ENCODE measurements at regions not wholly inside any gene's neighbourhood (a gene's known extent, or its start where the extent isn't known, plus 50 kb on each side); places are given as distances from the start of the nearest gene placed in this dataset.

DNA sequence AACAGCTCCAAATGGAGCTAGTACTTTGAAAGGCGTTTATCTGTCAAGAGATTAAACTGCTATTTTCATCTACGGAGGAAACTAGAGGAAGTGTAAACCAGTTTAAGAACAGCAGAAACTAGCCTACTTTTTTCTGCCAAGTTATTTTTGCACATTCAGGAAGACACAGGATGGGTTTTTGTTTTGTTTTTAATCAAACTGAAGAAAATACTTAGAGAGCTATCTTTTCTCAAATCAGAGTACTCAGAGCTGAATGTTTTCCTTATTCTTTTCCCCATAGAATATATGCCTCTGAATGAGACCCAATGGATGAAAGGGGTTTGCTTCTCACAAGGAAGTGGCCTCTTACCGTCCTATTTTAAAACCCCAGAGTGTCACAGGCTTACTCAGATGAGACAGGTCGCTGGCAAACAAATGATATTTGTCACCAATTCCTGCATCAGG, 538.5 kb downstream of the CD83 start:
- no peak for TF ChIP-seq GLIS2 (tag by site-specific recombination; IDR thresholded peaks at IDR 0.05)
- no peak for TF ChIP-seq ZNF274 (IDR thresholded peaks at IDR 0.05; ENCODE audit: low read length)
- no peak for TF ChIP-seq ZNF274 (tag by site-specific recombination; IDR thresholded peaks at IDR 0.05; ENCODE audit: borderline replicate concordance)
- no peak for TF ChIP-seq KLF9 (tag by site-specific recombination; IDR thresholded peaks at IDR 0.05; ENCODE audit: low read depth)
- TF ChIP-seq, protein P1, sequence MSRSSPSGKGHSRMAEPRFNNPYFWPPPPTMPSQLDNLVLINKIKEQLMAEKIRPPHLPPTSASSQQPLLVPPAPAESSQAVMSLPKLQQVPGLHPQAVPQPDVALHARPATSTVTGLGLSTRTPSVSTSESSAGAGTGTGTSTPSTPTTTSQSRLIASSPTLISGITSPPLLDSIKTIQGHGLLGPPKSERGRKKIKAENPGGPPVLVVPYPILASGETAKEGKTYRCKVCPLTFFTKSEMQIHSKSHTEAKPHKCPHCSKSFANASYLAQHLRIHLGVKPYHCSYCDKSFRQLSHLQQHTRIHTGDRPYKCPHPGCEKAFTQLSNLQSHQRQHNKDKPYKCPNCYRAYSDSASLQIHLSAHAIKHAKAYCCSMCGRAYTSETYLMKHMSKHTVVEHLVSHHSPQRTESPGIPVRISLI (tag by site-specific recombination; IDR thresholded peaks at IDR 0.05): no peak
- TF ChIP-seq, protein P2, sequence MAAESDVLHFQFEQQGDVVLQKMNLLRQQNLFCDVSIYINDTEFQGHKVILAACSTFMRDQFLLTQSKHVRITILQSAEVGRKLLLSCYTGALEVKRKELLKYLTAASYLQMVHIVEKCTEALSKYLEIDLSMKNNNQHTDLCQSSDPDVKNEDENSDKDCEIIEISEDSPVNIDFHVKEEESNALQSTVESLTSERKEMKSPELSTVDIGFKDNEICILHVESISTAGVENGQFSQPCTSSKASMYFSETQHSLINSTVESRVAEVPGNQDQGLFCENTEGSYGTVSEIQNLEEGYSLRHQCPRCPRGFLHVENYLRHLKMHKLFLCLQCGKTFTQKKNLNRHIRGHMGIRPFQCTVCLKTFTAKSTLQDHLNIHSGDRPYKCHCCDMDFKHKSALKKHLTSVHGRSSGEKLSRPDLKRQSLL (tag by site-specific recombination; IDR thresholded peaks at IDR 0.05): no peak
- TF ChIP-seq, protein P3, sequence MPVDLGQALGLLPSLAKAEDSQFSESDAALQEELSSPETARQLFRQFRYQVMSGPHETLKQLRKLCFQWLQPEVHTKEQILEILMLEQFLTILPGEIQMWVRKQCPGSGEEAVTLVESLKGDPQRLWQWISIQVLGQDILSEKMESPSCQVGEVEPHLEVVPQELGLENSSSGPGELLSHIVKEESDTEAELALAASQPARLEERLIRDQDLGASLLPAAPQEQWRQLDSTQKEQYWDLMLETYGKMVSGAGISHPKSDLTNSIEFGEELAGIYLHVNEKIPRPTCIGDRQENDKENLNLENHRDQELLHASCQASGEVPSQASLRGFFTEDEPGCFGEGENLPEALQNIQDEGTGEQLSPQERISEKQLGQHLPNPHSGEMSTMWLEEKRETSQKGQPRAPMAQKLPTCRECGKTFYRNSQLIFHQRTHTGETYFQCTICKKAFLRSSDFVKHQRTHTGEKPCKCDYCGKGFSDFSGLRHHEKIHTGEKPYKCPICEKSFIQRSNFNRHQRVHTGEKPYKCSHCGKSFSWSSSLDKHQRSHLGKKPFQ (tag by site-specific recombination; IDR thresholded peaks at IDR 0.05): no peak
- TF ChIP-seq, protein P4, sequence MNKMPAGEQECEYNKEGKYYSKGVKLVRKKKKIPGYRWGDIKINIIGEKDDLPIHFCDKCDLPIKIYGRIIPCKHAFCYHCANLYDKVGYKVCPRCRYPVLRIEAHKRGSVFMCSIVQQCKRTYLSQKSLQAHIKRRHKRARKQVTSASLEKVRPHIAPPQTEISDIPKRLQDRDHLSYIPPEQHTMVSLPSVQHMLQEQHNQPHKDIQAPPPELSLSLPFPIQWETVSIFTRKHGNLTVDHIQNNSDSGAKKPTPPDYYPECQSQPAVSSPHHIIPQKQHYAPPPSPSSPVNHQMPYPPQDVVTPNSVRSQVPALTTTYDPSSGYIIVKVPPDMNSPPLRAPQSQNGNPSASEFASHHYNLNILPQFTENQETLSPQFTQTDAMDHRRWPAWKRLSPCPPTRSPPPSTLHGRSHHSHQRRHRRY (tag by site-specific recombination; IDR thresholded peaks at IDR 0.05): no peak
- no peak for TF ChIP-seq ZNF670 (tag by site-specific recombination; IDR thresholded peaks at IDR 0.05; ENCODE audit: low read depth)
- TF ChIP-seq ZNF146 (tag by site-specific recombination; IDR thresholded peaks at IDR 0.05): no peak
- no peak for TF ChIP-seq ZNF350 (tag by site-specific recombination; IDR thresholded peaks at IDR 0.05)
- TF ChIP-seq ZNF544 (tag by site-specific recombination; IDR thresholded peaks at IDR 0.05): no peak
- no peak for TF ChIP-seq ZNF335 (tag by site-specific recombination; conservative IDR thresholded peaks at IDR 0.05)
- TF ChIP-seq, protein P5, sequence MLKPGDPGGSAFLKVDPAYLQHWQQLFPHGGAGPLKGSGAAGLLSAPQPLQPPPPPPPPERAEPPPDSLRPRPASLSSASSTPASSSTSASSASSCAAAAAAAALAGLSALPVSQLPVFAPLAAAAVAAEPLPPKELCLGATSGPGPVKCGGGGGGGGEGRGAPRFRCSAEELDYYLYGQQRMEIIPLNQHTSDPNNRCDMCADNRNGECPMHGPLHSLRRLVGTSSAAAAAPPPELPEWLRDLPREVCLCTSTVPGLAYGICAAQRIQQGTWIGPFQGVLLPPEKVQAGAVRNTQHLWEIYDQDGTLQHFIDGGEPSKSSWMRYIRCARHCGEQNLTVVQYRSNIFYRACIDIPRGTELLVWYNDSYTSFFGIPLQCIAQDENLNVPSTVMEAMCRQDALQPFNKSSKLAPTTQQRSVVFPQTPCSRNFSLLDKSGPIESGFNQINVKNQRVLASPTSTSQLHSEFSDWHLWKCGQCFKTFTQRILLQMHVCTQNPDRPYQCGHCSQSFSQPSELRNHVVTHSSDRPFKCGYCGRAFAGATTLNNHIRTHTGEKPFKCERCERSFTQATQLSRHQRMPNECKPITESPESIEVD (tag by site-specific recombination; IDR thresholded peaks at IDR 0.05): no peak
- TF ChIP-seq, protein P6, sequence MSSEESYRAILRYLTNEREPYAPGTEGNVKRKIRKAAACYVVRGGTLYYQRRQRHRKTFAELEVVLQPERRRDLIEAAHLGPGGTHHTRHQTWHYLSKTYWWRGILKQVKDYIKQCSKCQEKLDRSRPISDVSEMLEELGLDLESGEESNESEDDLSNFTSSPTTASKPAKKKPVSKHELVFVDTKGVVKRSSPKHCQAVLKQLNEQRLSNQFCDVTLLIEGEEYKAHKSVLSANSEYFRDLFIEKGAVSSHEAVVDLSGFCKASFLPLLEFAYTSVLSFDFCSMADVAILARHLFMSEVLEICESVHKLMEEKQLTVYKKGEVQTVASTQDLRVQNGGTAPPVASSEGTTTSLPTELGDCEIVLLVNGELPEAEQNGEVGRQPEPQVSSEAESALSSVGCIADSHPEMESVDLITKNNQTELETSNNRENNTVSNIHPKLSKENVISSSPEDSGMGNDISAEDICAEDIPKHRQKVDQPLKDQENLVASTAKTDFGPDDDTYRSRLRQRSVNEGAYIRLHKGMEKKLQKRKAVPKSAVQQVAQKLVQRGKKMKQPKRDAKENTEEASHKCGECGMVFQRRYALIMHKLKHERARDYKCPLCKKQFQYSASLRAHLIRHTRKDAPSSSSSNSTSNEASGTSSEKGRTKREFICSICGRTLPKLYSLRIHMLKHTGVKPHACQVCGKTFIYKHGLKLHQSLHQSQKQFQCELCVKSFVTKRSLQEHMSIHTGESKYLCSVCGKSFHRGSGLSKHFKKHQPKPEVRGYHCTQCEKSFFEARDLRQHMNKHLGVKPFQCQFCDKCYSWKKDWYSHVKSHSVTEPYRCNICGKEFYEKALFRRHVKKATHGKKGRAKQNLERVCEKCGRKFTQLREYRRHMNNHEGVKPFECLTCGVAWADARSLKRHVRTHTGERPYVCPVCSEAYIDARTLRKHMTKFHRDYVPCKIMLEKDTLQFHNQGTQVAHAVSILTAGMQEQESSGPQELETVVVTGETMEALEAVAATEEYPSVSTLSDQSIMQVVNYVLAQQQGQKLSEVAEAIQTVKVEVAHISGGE (tag by site-specific recombination; conservative IDR thresholded peaks at IDR 0.05; ENCODE audit: low read depth): no peak
- TF ChIP-seq, protein P7, sequence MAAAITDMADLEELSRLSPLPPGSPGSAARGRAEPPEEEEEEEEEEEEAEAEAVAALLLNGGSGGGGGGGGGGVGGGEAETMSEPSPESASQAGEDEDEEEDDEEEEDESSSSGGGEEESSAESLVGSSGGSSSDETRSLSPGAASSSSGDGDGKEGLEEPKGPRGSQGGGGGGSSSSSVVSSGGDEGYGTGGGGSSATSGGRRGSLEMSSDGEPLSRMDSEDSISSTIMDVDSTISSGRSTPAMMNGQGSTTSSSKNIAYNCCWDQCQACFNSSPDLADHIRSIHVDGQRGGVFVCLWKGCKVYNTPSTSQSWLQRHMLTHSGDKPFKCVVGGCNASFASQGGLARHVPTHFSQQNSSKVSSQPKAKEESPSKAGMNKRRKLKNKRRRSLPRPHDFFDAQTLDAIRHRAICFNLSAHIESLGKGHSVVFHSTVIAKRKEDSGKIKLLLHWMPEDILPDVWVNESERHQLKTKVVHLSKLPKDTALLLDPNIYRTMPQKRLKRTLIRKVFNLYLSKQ (tag by site-specific recombination; IDR thresholded peaks at IDR 0.05; ENCODE audit: borderline replicate concordance): no peak
- no peak for TF ChIP-seq ZNF529 (tag by site-specific recombination; IDR thresholded peaks at IDR 0.05; ENCODE audit: insufficient replicate concordance)
- TF ChIP-seq ZNF610 (tag by site-specific recombination; IDR thresholded peaks at IDR 0.05; ENCODE audit: borderline replicate concordance): no peak
- TF ChIP-seq ZBTB21 (tag by site-specific recombination; IDR thresholded peaks at IDR 0.05): no peak
- Histone ChIP-seq H3K9me3 (ENCODE audit: control insufficient read depth, insufficient read depth, low read depth, low read length) (no peaks in the 10 kb centered on the region), H3K4me3 (ENCODE audit: low read depth, low read length) (no peak overlapping the region), H3K27ac (ENCODE audit: extremely low read depth, low read depth, low read length) (no peak overlapping the region), H3K4me1 (ENCODE audit: control insufficient read depth, insufficient read depth, low read length) (peaks cover 2% of the 10 kb centered on the region; the same call in 1 of the 2 replicates), H3K36me3 (ENCODE audit: control insufficient read depth in 2 of 2, insufficient read depth in 1 of 2, low read length in 2 of 2) (no peaks in the 10 kb centered on the region)
- CTCF ChIA-PET: interaction anchor here (0.9 kb wide), 1 partner anchor 12 kb away, joined by 6 read pairs; no protein-coding TSS in a partner anchor
- POLR2A ChIA-PET: interaction anchor here (1.1 kb wide), 1 partner anchor 27 kb away, joined by 3 read pairs; no protein-coding TSS in a partner anchor
